ENCODE measurements at regions not wholly inside any gene's neighbourhood (a gene's known extent, or its start where the extent isn't known, plus 50 kb on each side); places are given as distances from the start of the nearest gene placed in this dataset.
"Not testable (repeated sequence)": the region's sequence is repeated elsewhere in the genome, so short reads cannot be mapped to it uniquely, and the experiment has no call there.

- not testable (repeated sequence) for TF ChIP-seq RARB (CRISPR knock-in tag; IDR thresholded peaks at IDR 0.05); ZNF70 (CRISPR knock-in tag; IDR thresholded peaks at IDR 0.05); ZC3H10 (CRISPR knock-in tag; IDR thresholded peaks at IDR 0.05); TOX (CRISPR knock-in tag; IDR thresholded peaks at IDR 0.05; ENCODE audit: borderline replicate concordance); PATZ1 (CRISPR knock-in tag; IDR thresholded peaks at IDR 0.05; ENCODE audit: borderline replicate concordance); ZFP3 (CRISPR knock-in tag; IDR thresholded peaks at IDR 0.05); POU6F1 (CRISPR knock-in tag; IDR thresholded peaks at IDR 0.05; ENCODE audit: borderline replicate concordance, low read depth); ZNF565 (CRISPR knock-in tag; conservative IDR thresholded peaks at IDR 0.05; ENCODE audit: low read depth); ZFP30 (CRISPR knock-in tag; IDR thresholded peaks at IDR 0.05); ARNTL (CRISPR knock-in tag; IDR thresholded peaks at IDR 0.05; ENCODE audit: borderline replicate concordance, low read depth)
Measured at GRCh38 chr1:146630302-146630701, 307.8 kb upstream of the NBPF12 start.
